Small intestine (tissue), 7 donors: ENCODE measurements at regions not wholly inside any gene's neighbourhood (a gene's known extent, or its start where the extent isn't known, plus 50 kb on each side); places are given as distances from the start of the nearest gene placed in this dataset.

Experiments
- DNase-seq, 2 donors: peaks; one replicate each; pipeline versions ENCODE4 v3.0.0 to v3.0.0-alpha.2; 2013
- FAIRE-seq: peaks from 2 replicates; lab custom pipeline; 2012; peaks lifted over from hg19 to GRCh38; lab: Jason Lieb, UNC
- H3K27ac ChIP-seq, 3 donors: one replicate each; pipeline ENCODE4 v1.5.1; 2013; ENCODE audit warnings: low read length in 2 of 3, mild to moderate bottlenecking in 2 of 3, control low read depth in 1 of 3, inconsistent platforms in 1 of 3, low read depth in 1 of 3, moderate library complexity in 1 of 3
- H3K27me3 ChIP-seq, 3 donors: one replicate each; pipeline ENCODE4 v1.6.1; 2013; ENCODE audit warnings: low read length in 3 of 3, inconsistent platforms in 1 of 3; ENCODE audit not compliant: control insufficient read depth in 3 of 3, insufficient read depth in 3 of 3
- H3K36me3 ChIP-seq, 3 donors: one replicate each; pipeline ENCODE4 v1.6.1; 2013; ENCODE audit warnings: low read length in 3 of 3, inconsistent platforms in 1 of 3, low read depth in 1 of 3, mild to moderate bottlenecking in 1 of 3, moderate library complexity in 1 of 3; ENCODE audit not compliant: control insufficient read depth in 3 of 3, insufficient read depth in 2 of 3
- H3K4me1 ChIP-seq, 3 donors: one replicate each; pipeline ENCODE4 v1.6.1; 2013; ENCODE audit warnings: low read length in 2 of 3, inconsistent platforms in 1 of 3, low read depth in 1 of 3, mild to moderate bottlenecking in 1 of 3, moderate library complexity in 1 of 3; ENCODE audit not compliant: control insufficient read depth in 3 of 3, insufficient read depth in 2 of 3
- H3K4me3 ChIP-seq, 3 donors: one replicate each; pipeline ENCODE4 v1.5.1; 2013; ENCODE audit warnings: low read length in 3 of 3, control low read depth in 1 of 3, inconsistent platforms in 1 of 3, low read depth in 1 of 3, mild to moderate bottlenecking in 1 of 3, moderate library complexity in 1 of 3
- H3K9me3 ChIP-seq, 2 donors: one replicate each; pipeline ENCODE4 v1.6.1; 2013; ENCODE audit warnings: low read depth in 1 of 2, low read length in 1 of 2; ENCODE audit not compliant: control insufficient read depth in 2 of 2, insufficient read depth in 1 of 2
- WGBS, 3 donors: extraction: QIAGEN DNeasy Blood & Tissue Kit; methylation state at CpG; one replicate each; pipeline ENCODE4 v1.1.7; 2013; 5-methylcytosine and 5-hydroxymethylcytosine counted together
- donor health status: healthy with polysubstance abuse.
- donor health status: control.
- donor health status: control.
- donor health status: Bipolar disorder and iron deficiency.
- donor health status: healthy.

DNA sequence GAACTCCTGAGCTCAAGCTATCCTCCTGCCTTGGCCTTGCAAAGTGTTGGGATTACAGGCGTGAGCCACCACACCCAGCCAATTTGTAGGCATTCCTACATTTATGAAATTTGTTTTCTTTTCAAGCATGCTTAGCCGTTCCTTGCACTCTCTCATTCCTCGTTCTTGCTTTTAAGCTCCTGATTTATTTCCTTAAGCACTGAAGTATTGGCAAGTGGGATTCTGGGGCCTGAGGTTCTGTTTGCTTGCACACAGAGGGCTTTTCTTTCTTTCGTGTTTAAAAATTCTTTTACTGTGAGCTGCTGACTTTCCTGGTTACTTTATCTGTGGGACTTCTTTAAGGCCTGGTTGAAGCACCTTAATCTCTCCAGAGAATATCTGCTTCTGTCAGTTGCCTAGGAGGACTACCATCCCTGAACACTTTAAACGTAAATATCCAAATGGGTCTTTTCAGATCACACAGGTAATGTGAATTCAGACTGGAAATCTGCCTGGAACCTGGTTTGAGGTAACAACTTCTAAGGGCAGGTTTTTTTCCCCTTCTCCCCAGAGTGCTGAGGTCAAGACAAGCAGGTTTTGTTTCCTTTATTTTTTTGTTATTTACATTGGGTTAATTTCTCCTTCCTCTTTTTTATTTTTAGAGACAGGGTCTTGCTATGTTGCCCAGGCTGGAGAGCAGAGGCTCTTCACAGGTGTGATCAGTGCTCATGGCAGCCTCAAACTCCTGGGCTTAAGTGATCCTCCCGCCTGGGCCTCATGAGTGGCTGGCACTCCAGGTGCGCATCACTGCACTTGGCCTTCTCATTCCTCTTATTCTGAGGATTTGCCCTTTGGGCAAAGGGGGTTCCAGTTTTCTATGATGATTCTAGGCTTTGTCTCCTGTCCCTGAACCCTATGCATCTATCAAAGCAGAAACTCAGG lies 102.9 kb downstream of the PFKFB3 start:
- peaks cover 0 to 10% of the 10 kb centered on the region in 2 donors for H3K9me3 ChIP-seq
- 84 to 93% (median 86%) methylated on average over 7 of the region's 7 CpGs for WGBS, 3 donors
- no peak for FAIRE-seq
- no peak overlapping the region for H3K4me3 ChIP-seq
- no peaks in the 10 kb centered on the region for H3K27me3 ChIP-seq
- DNase-seq: no peak
- H3K4me1 ChIP-seq: peaks cover 2 to 13% (median 3%) of the 10 kb centered on the region in 3 donors
- no peaks in the 10 kb centered on the region for H3K36me3 ChIP-seq
- no peak overlapping the region for H3K27ac ChIP-seq

DNA sequence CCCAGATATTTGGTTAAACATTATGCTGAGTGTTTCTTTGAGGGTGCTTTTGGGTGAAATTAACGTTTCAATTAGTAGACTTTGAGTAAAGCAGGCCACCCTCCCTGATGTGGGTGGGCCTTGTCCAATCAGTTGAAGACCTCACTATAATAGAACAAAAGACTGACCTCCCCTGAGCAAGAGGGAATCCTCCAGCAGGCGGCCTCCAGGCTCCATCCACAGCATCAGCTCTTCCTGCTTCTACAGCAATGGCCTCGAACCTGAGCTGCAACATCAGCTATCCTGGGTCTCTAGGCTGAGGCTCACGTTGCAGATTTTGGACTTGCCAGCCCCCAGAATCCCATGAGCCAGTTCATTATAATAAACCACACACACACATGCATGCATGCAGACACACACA lies 104.2 kb downstream of the PFKFB3 start:
- WGBS, 3 donors: 88 to 95% (median 93%) methylated on average over 4 of the region's 4 CpGs
- FAIRE-seq: no peak

DNA sequence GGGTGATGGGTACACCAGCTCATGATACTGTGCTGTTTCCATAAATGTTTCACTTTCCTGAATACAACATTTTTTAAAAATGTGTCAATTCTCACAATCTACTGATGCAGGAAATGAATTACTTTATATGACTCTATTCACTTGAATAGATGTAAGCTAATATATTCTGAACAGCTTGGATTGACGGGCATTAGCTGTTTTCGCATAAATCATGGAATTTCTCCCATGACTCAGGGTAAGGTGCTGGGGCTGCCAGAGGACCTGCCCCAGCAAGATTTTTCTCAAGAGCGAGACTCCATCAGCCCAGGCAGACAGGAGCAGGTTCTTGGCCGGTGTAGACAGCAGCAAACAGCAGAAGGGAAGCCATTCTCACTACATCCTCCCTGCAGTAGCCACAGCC lies 107.1 kb downstream of the PFKFB3 start:
- FAIRE-seq: no peak
- H3K9me3 ChIP-seq: peaks cover 0 to 8% of the 10 kb centered on the region in 2 donors
- H3K27me3 ChIP-seq: no peaks in the 10 kb centered on the region
- DNase-seq: no peak
- no peak overlapping the region for H3K27ac ChIP-seq
- WGBS, 3 donors: 85 to 94% (median 93%) methylated on average over 4 of the region's 4 CpGs
- H3K4me3 ChIP-seq: no peak overlapping the region
- no peaks in the 10 kb centered on the region for H3K36me3 ChIP-seq
- peaks cover 3 to 20% (median 4%) of the 10 kb centered on the region in 3 donors for H3K4me1 ChIP-seq

More for the DNA sequence above, 104.2 kb downstream of the PFKFB3 start:
- H3K4me1 ChIP-seq: peaks cover 0 to 3% (median 0%) of the 10 kb centered on the region in 3 donors
- no peaks in the 10 kb centered on the region for H3K36me3 ChIP-seq
- H3K9me3 ChIP-seq: peaks cover 0 to 10% of the 10 kb centered on the region in 2 donors
- H3K27ac ChIP-seq: no peak overlapping the region
- DNase-seq: no peak
- no peak overlapping the region for H3K4me3 ChIP-seq
- no peaks in the 10 kb centered on the region for H3K27me3 ChIP-seq

DNA sequence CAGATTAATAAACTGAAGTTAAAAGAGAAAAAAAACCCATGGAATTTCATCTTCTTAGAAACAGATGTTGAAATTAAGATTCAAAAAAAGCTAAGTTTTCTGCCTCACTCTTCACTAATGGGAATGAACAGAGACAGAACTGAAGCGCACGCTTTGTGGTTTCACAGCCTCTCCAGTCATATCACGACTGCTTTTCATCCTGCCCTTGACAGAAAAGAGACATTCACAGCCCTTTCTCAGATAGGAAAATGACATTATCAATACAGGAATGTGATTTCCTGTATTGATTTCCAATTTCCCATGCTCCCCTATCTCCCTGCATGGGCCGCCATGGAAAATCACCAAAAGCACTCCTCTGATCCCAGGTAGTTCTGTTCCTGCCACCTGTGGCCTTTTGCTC lies 108.2 kb downstream of the PFKFB3 start:
- DNase-seq: no peak
- Histone ChIP-seq H3K4me3 (no peak overlapping the region), H3K36me3 (no peaks in the 10 kb centered on the region), H3K27me3 (no peaks in the 10 kb centered on the region), H3K27ac (no peak overlapping the region), H3K4me1 (peaks cover 3 to 26% (median 4%) of the 10 kb centered on the region in 3 donors), H3K9me3 (peaks cover 0 to 8% of the 10 kb centered on the region in 2 donors)
- FAIRE-seq: no peak
- 85 to 92% (median 86%) methylated on average over 4 of the region's 4 CpGs for WGBS, 3 donors

DNA sequence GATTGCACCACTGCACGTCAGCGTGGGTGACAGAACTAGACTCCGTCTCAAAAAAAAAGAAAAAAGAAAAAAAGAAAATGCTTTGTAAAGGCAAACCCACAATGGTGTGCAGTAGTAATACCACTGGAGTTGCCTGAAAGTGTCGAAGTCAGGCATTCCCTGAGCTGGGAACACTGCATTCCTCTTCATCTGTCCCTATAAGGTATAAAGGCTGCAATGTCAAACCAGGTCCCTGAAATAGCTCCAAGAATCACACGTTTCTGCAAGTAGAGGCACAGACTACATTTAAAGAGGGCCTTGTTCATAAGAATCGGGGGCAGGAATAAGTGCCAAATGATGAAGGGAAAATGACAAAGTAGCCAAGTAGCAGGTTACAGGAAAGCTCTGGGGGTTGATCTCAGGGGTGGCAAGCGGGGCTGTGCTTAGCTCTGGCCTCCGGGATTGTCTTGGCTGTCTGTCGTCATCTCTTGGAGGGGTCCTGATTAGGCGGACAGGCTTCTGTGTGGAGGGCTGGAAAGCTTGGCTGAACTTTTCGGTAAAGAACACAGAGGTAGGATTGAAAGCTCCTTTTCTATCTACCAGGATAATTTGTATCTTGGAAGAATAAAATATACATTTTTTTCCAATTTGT lies 109.1 kb downstream of the PFKFB3 start:
- 87 to 97% (median 92%) methylated on average over 11 of the region's 11 CpGs for WGBS, 3 donors

DNA sequence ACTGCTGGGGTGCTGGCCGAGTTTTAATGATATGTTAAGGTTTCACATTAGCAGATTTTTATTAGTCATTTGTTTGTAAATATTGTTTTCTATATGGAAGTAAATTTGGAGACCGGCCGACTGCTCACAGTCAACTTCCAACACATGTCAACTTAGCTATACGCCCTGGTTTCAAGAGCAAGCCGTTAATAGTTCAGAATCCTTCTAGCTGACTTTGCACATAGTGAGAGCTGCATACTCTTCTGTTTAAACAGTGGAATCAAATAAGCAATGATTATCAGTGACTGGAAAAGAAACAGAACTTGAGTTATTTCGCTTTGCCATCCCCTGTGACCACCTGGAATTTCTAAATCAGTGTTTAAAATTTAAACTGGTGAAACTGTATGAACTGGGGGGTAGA lies 109.9 kb downstream of the PFKFB3 start:
- Histone ChIP-seq H3K9me3 (no peaks in the 10 kb centered on the region), H3K4me3 (no peak overlapping the region), H3K4me1 (peaks cover 3 to 26% (median 4%) of the 10 kb centered on the region in 3 donors), H3K27me3 (peaks cover 0 to 2% (median 0%) of the 10 kb centered on the region in 3 donors), H3K27ac (no peak overlapping the region), H3K36me3 (no peaks in the 10 kb centered on the region)
- DNase-seq: no peak
- WGBS, 3 donors: 79 to 90% (median 85%) methylated on average over 6 of the region's 6 CpGs
- no peak for FAIRE-seq

More for the DNA sequence above, 109.1 kb downstream of the PFKFB3 start:
- no peak for FAIRE-seq
- H3K4me3 ChIP-seq: no peak overlapping the region
- peaks cover 0 to 4% of the 10 kb centered on the region in 2 donors for H3K9me3 ChIP-seq
- H3K4me1 ChIP-seq: peaks cover 3 to 26% (median 4%) of the 10 kb centered on the region in 3 donors
- no peak for DNase-seq
- H3K27me3 ChIP-seq: peaks cover 0 to 2% (median 0%) of the 10 kb centered on the region in 3 donors
- no peaks in the 10 kb centered on the region for H3K36me3 ChIP-seq
- no peak overlapping the region for H3K27ac ChIP-seq

DNA sequence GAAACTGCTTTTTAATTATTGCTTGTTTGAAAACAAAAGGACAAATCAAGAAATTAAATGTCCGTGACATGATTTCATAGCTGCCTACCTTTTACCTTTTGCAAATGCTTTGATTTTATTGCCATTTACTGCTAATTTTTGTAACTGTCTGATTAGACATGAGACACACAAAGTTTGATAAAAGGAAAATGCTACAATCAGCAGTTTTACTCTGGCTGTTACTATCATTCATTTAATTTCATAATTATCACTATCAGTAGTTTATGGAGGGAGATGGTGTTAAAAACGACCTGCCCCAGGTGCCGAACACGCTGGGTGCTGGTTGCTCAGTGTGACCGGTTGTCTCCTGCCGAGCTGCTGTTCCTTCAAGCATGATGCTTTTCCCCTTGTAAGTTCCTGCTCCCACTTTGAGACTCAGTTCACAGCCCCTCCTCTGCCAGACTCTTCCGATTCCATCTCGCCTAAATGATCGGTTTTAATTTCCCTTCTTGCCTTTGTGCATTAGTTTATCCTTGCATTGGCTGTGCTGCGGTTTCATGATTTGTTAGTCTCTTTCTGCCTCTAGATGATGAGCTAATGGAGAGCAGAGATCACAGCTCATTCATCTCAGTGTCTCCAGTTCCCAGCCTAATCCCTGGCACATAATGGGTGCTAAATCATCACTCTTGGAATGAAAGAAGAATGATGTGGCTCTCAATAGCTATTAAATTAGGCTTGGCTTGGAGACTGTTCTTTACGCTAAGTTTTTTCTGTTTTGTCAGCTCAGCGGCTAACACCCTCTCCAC lies 110.6 kb downstream of the PFKFB3 start:
- no peak for DNase-seq
- Histone ChIP-seq H3K4me1 (peaks cover 3 to 26% (median 4%) of the 10 kb centered on the region in 3 donors), H3K9me3 (no peaks in the 10 kb centered on the region), H3K27me3 (peaks cover 0 to 2% (median 0%) of the 10 kb centered on the region in 3 donors), H3K4me3 (no peak overlapping the region), H3K36me3 (no peaks in the 10 kb centered on the region), H3K27ac (peak overlapping the region in 2 of 3 donors; percentile 28 to 29)
- 70 to 83% (median 80%) methylated on average over 12 of the region's 12 CpGs for WGBS, 3 donors
- FAIRE-seq: no peak
